ENCODE measurements at regions not wholly inside any gene's neighbourhood (a gene's known extent, or its start where the extent isn't known, plus 50 kb on each side); places are given as distances from the start of the nearest gene placed in this dataset.
"Not testable (repeated sequence)": the region's sequence is repeated elsewhere in the genome, so short reads cannot be mapped to it uniquely, and the experiment has no call there.

DNA sequence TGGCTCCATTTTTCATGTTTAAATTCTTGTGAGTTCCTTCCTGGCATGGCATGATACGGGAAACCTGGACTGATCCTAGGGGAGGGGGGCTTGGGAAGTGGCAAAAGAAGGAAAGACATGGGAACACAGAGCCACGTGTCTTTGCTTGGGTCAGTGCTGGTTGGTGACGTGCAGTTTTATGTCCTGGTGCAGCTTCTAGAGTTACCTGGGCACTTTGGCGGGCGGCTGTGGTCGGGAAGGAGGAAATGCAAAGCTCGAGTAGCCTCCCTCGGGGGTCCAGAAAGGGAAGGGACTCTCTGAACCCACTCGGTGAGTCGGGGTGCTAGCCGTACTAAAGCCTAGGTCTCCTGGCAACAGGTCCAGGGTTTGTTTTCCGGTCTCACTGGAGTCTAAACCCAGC, 94.6 kb downstream of the APOB start:
- H3K9me3 Mint-ChIP-seq, result no peaks in the 10 kb centered on the region
- TF ChIP-seq, protein P1, sequence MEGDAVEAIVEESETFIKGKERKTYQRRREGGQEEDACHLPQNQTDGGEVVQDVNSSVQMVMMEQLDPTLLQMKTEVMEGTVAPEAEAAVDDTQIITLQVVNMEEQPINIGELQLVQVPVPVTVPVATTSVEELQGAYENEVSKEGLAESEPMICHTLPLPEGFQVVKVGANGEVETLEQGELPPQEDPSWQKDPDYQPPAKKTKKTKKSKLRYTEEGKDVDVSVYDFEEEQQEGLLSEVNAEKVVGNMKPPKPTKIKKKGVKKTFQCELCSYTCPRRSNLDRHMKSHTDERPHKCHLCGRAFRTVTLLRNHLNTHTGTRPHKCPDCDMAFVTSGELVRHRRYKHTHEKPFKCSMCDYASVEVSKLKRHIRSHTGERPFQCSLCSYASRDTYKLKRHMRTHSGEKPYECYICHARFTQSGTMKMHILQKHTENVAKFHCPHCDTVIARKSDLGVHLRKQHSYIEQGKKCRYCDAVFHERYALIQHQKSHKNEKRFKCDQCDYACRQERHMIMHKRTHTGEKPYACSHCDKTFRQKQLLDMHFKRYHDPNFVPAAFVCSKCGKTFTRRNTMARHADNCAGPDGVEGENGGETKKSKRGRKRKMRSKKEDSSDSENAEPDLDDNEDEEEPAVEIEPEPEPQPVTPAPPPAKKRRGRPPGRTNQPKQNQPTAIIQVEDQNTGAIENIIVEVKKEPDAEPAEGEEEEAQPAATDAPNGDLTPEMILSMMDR (IDR thresholded peaks at IDR 0.05; ENCODE audit: unreplicated experiment in 3 of 3), result no peak
- no peaks in the 10 kb centered on the region for H3K36me3 Mint-ChIP-seq (ENCODE audit: low read depth)
- peaks cover 8% of the 10 kb centered on the region for H3K27me3 Mint-ChIP-seq (ENCODE audit: low read depth)
- H3K4me1 Mint-ChIP-seq, result no peaks in the 10 kb centered on the region
- no peak overlapping the region for H3K27ac Mint-ChIP-seq
- H3K4me3 Mint-ChIP-seq, result no peak overlapping the region

DNA sequence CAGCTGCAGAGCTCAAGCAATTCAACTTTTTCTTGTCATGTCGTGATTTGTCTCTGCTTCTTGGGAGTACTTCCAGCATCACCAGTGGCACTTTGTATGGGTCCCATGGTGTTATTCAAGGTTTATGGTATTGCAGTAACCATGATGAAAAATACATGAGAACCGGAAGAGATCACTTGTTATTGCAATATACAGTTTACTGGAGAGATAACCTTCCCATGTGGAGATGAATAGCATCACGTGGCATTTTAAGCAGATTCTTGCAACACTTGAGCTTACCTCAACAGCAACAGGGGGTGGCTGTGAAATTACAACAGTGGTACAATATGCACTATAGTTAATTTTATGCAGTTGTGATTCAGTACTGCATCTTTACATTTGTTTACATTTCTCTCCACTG, 97.4 kb downstream of the APOB start:
- Mint-ChIP-seq H3K9me3 (no peaks in the 10 kb centered on the region), H3K4me3 (no peak overlapping the region), H3K27ac (no peak overlapping the region), H3K4me1 (peaks cover 6% of the 10 kb centered on the region), H3K27me3 (ENCODE audit: low read depth) (peaks cover 15% of the 10 kb centered on the region), H3K36me3 (ENCODE audit: low read depth) (no peaks in the 10 kb centered on the region)
- TF ChIP-seq, protein P1 (IDR thresholded peaks at IDR 0.05; ENCODE audit: unreplicated experiment in 3 of 3), result no peak

DNA sequence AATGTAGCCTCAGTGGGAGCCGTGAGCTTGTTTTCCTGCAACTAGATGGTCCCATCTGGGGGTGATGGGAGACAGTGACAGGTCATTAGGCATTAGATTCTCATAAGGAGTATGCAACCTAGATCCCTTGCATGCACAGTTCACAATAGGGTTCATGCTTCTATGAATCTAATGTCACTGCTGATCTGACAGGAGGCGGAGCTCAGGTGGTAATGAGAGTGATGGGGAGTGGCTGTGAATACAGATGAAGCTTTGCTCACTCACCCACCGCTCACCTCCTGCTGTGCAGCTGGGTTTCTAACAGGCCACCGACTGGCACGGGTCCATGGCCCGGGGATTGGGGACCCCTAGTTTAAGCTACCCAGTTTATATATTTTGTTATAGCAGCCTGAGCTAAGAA, 100.2 kb downstream of the APOB start:
- not testable (repeated sequence) for H3K27ac Mint-ChIP-seq; H3K36me3 Mint-ChIP-seq (ENCODE audit: low read depth); H3K9me3 Mint-ChIP-seq; H3K4me3 Mint-ChIP-seq
- Mint-ChIP-seq H3K27me3 (ENCODE audit: low read depth) (peaks cover 11% of the 10 kb centered on the region), H3K4me1 (peaks cover 22% of the 10 kb centered on the region)

DNA sequence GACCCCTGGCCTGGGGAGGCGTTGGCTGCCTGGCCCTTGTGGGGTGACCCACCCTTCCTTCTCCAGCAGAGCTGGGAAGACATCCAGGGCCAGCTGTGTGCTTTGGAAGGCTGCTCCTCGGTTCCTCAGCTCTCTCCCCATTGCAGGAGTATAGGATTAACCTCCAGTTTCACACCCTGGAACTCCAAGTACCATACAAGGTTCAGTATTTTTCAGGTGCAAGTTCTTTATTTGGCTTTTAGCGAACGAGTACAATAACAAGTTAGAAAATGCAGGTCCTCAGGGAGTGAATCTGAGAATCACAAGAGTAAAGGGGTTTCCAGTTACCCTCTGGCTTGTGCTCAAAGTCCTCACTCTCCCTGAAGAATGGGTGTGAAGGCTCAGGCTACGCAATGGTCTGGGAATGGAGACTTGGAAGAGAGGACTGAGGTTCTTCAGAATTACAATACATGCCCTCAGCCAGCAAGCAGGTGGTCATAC, 101.2 kb downstream of the APOB start:
- peaks cover 11% of the 10 kb centered on the region for H3K27me3 Mint-ChIP-seq (ENCODE audit: low read depth)
- peak overlapping the region in 1 of 3 experiments; percentile 5 for H3K27ac Mint-ChIP-seq
- no peaks in the 10 kb centered on the region for H3K9me3 Mint-ChIP-seq
- TF ChIP-seq, protein P1 (IDR thresholded peaks at IDR 0.05; ENCODE audit: unreplicated experiment in 3 of 3), result no peak
- peaks cover 22% of the 10 kb centered on the region for H3K4me1 Mint-ChIP-seq
- H3K4me3 Mint-ChIP-seq, result no peak overlapping the region
- no peaks in the 10 kb centered on the region for H3K36me3 Mint-ChIP-seq (ENCODE audit: low read depth)

DNA sequence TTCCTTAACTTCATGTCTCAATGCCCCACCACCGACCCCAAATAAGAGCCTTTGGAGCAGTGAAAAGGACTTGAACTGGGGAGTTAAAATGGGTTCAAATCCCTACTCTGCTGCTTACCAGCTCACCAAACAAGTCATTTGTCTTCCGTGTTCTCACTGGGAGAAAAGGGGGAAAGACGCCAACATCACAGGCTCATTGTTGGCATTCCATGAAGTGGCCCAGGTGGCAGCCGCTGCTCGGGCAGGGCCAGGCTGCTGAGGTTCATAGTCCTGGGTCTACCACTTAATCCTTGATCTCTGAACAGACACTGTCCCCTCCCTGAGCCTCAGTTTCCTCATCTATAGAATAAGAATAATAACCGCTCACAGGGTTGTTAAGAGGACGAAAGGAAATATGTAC, 103.0 kb downstream of the APOB start:
- TF ChIP-seq, protein P1 (IDR thresholded peaks at IDR 0.05; ENCODE audit: unreplicated experiment in 3 of 3), result no peak
- H3K27ac Mint-ChIP-seq, result peak overlapping the region in 2 of 3 experiments; percentile 51 to 72
- H3K27me3 Mint-ChIP-seq (ENCODE audit: low read depth), result peaks cover 14% of the 10 kb centered on the region
- peaks cover 22% of the 10 kb centered on the region for H3K4me1 Mint-ChIP-seq
- no peaks in the 10 kb centered on the region for H3K9me3 Mint-ChIP-seq
- no peak overlapping the region for H3K4me3 Mint-ChIP-seq
- no peaks in the 10 kb centered on the region for H3K36me3 Mint-ChIP-seq (ENCODE audit: low read depth)

DNA sequence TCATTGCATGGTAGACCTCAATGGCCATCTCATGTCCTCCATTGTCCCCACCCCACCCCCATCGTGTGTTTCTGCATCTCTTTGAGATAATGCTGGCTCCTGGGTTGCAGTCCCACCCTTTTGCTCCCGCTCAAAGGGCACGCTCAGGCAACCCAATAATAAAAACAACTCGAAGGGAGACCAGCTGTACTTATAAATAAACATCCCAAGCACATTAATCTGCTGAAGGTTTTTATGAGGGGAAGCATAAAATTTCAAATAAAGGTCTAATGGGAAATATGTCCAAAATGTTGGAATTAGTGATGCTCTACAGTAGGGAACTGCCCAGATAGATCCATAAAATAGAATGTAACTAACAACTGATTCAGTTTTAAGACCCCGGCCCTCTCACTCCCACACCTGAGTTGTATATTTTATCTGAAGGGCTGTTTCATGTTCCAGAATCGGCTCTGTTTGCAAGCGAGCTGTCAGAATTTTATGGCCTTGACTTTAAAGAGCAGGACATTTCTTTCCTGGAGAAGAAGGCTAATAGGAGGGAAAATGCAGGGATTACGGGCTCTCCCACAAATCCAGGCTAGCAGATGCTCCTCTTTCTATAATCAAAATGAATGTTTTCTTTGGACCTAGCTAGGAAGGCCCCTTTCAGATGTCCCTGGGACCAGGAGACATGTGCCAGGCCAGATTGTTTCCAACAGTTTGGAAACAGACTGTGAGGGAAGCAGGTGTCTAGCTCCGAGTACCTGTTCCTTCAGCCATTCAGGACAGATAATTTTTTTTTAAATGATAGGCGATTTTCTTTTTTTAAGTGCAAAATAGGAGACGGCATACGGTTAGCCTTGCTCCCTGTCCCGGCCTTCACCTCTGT, 103.7 kb downstream of the APOB start:
- H3K36me3 Mint-ChIP-seq (ENCODE audit: low read depth), result no peaks in the 10 kb centered on the region
- no peaks in the 10 kb centered on the region for H3K9me3 Mint-ChIP-seq
- H3K4me3 Mint-ChIP-seq, result no peak overlapping the region
- peak overlapping the region; percentile 49 to 72 (median 51) for H3K27ac Mint-ChIP-seq
- peaks cover 14% of the 10 kb centered on the region for H3K27me3 Mint-ChIP-seq (ENCODE audit: low read depth)
- H3K4me1 Mint-ChIP-seq, result peaks cover 22% of the 10 kb centered on the region
- TF ChIP-seq, protein P1 (IDR thresholded peaks at IDR 0.05; ENCODE audit: unreplicated experiment in 3 of 3), result no peak

Measured in nephron (organoid).